CD4-positive, alpha-beta T cell (primary cell): ENCODE measurements at regions not wholly inside any gene's neighbourhood (a gene's known extent, or its start where the extent isn't known, plus 50 kb on each side); places are given as distances from the start of the nearest gene placed in this dataset.

ENCODE experiments used
- ATAC-seq: fragments of 200-7000 bp; cut with Tn5 transposase; one replicate; pipeline ENCODE4 v1.10.0; 2022; ENCODE audit warnings: mild to moderate bottlenecking; ENCODE audit not compliant: poor library complexity
- CTCF ChIA-PET: fragments of 350-600 bp; sonication (Branson Sonifier 250); formaldehyde crosslinking; loops from one replicate; lab custom pipeline; 2021; ENCODE audit warnings: antibody characterized with exemption, inconsistent platforms; lab: Charles Lee
- POLR2A ChIA-PET: fragments of 350-600 bp; sonication (Branson Sonifier 250); formaldehyde crosslinking; loops from one replicate; lab custom pipeline; 2021; ENCODE audit warnings: antibody characterized with exemption, inconsistent platforms; lab: Charles Lee
- DNase-seq, 14 experiments: peaks; one replicate each; pipeline ENCODE4 v3.0.0-alpha.2; 2013 to 2020; ENCODE audit warnings: mixed read lengths in 2 of 14
- H3K27ac ChIP-seq, 2 donors: one replicate each; pipeline versions ENCODE4 v1.5.1 to v1.7.0; 2013; ENCODE audit warnings: low read length in 2 of 2, low read depth in 1 of 2, mild to moderate bottlenecking in 1 of 2
- H3K27me3 ChIP-seq, 2 experiments: 1 replicate in 1 of 2; 2 replicates in 1 of 2; pipeline versions ENCODE4 v1.6.1 to v1.7.0; 2013; ENCODE audit warnings: low read length in 2 of 2, control low read depth in 1 of 2, mild to moderate bottlenecking in 1 of 2, moderate library complexity in 1 of 2; ENCODE audit not compliant: insufficient read depth in 2 of 2, control insufficient read depth in 1 of 2
- H3K36me3 ChIP-seq: one replicate; pipeline ENCODE4 v1.6.1; 2013; ENCODE audit warnings: low read length, control low read depth; ENCODE audit not compliant: insufficient read depth
- H3K4me1 ChIP-seq: one replicate; pipeline ENCODE4 v1.6.1; 2013; ENCODE audit warnings: low read length, control low read depth; ENCODE audit not compliant: insufficient read depth
- H3K4me3 ChIP-seq: one replicate; pipeline ENCODE4 v1.5.1; 2013; ENCODE audit warnings: mild to moderate bottlenecking, low read length, moderate library complexity
- H3K9me3 ChIP-seq, 2 experiments: 1 replicate in 1 of 2; 2 replicates in 1 of 2; pipeline versions ENCODE4 v1.6.1 to v1.7.0; 2013; ENCODE audit warnings: low read length in 2 of 2, mild to moderate bottlenecking in 2 of 2, control low read depth in 1 of 2, moderate library complexity in 1 of 2; ENCODE audit not compliant: control insufficient read depth in 1 of 2, insufficient read depth in 1 of 2
- H3K27ac Mint-ChIP-seq: one replicate; pipeline ENCODE4 v1.8.0; 2020; ENCODE audit warnings: mixed read lengths
- H3K27me3 Mint-ChIP-seq: one replicate; pipeline ENCODE4 v1.8.0; 2021; ENCODE audit warnings: mixed read lengths
- H3K36me3 Mint-ChIP-seq: one replicate; pipeline ENCODE4 v1.8.0; 2021; ENCODE audit warnings: low read depth, mixed read lengths
- H3K4me1 Mint-ChIP-seq: one replicate; pipeline ENCODE4 v1.8.0; 2021; ENCODE audit warnings: low read depth, mixed read lengths
- H3K4me3 Mint-ChIP-seq: one replicate; pipeline ENCODE4 v1.8.0; 2020; ENCODE audit warnings: mild to moderate bottlenecking, mixed read lengths
- H3K9me3 Mint-ChIP-seq: one replicate; pipeline ENCODE4 v1.8.0; 2020; ENCODE audit warnings: mixed read lengths
- intact Hi-C, 2 experiments: fragments of 100-400 bp; cut with DNase I in 1 of 2; cut with micrococcal nuclease in 1 of 2; formaldehyde crosslinking; loops; one replicate each; pipeline versions ENCODE4 v1.15.1 to v1.9.0; 2023 to 2025; cut with DNase I, micrococcal nuclease
- TF ChIP-seq, protein P1 (sequence below): fragments of 200-600 bp; IDR thresholded peaks from one replicate; pipeline ENCODE4 v1.8.0; 2022; ENCODE audit warnings: antibody characterized with exemption, mild to moderate bottlenecking

DNA sequence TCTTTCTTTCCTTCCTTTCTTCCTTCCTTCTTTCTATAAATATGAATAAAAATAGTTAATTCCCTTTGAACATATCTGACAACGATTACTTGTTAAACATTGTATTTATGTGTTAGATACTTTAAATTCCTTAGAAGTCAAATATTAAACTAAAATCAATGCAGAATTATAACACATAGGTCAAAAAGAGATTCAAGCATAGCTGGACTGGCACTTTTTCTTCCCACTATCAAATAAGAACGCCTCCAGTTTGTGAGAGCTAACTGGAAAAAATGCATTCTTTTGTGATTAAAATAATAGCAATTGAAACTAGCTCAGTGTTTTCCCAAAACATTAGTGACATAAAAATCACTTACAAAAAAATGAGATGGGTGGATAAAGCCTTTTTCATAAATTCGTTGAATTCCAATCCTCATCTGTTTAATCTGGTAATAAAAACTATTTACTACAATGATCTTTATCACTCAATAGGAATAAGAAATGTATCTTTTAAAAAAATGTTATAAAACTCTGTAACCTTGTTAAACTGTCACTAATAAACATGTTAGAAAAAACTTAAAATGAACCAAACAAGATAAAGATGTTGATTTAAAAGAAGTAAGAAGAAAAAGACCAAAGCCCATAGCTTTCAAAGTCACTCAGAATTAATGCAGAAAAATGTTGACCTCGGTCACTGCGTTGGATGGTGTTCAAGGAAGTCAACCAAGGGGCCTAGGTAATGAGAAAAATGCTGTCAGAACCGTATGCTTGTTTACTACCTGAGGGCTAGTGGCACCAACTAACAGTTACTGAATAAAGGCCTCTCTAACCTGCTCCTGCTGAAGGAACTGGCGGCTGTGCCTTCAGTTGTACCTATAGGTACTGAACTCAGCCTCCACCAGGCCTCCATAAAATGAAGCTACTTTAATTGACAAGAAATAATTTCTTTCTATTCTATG, 1039.5 kb upstream of the SLC10A2 start:
- CTCF ChIA-PET: no interaction called here
- H3K27me3 Mint-ChIP-seq: no peaks in the 10 kb centered on the region
- H3K27ac Mint-ChIP-seq: no peak overlapping the region
- H3K4me3 ChIP-seq: no peak overlapping the region
- H3K4me1 ChIP-seq: no peaks in the 10 kb centered on the region
- H3K36me3 Mint-ChIP-seq: no peaks in the 10 kb centered on the region
- POLR2A ChIA-PET: no interaction called here
- H3K27me3 ChIP-seq: no peaks in the 10 kb centered on the region
- no peak overlapping the region for H3K27ac ChIP-seq
- intact Hi-C loops: no loop called here
- H3K36me3 ChIP-seq: no peaks in the 10 kb centered on the region
- TF ChIP-seq, protein P1, sequence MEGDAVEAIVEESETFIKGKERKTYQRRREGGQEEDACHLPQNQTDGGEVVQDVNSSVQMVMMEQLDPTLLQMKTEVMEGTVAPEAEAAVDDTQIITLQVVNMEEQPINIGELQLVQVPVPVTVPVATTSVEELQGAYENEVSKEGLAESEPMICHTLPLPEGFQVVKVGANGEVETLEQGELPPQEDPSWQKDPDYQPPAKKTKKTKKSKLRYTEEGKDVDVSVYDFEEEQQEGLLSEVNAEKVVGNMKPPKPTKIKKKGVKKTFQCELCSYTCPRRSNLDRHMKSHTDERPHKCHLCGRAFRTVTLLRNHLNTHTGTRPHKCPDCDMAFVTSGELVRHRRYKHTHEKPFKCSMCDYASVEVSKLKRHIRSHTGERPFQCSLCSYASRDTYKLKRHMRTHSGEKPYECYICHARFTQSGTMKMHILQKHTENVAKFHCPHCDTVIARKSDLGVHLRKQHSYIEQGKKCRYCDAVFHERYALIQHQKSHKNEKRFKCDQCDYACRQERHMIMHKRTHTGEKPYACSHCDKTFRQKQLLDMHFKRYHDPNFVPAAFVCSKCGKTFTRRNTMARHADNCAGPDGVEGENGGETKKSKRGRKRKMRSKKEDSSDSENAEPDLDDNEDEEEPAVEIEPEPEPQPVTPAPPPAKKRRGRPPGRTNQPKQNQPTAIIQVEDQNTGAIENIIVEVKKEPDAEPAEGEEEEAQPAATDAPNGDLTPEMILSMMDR: no peak
- no peaks in the 10 kb centered on the region for H3K4me1 Mint-ChIP-seq
- H3K9me3 Mint-ChIP-seq: peaks cover 6% of the 10 kb centered on the region
- no peak for ATAC-seq
- DNase-seq: no peak
- H3K9me3 ChIP-seq: peaks cover 0 to 17% of the 10 kb centered on the region in 2 experiments
- H3K4me3 Mint-ChIP-seq: no peak overlapping the region

DNA sequence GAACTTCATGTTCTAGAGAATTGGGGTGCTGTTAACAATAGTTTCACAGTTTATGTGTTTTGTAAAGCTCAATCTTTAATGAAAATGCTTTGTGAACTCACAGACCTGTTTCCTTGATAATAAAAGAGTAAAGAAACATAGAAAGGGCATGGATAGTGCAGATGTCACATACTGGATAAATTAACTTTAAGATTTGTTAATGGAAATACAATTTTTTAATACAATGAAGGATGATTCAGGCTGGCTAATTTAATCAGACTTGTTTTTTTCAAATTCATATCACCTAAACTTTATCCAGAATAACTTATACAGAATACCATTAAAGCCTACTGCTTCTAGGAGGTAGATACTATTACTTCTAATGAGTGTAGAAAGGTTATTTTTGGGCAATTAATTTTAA, 1033.5 kb upstream of the SLC10A2 start:
- no peak overlapping the region for H3K27ac Mint-ChIP-seq
- intact Hi-C loops: no loop called here
- ChIA-PET CTCF (no interaction called here), POLR2A (no interaction called here)
- H3K4me1 Mint-ChIP-seq: no peaks in the 10 kb centered on the region
- H3K27me3 Mint-ChIP-seq: no peaks in the 10 kb centered on the region
- Histone ChIP-seq H3K9me3 (peaks cover 0 to 14% of the 10 kb centered on the region in 2 experiments), H3K27me3 (no peaks in the 10 kb centered on the region), H3K4me1 (no peaks in the 10 kb centered on the region), H3K36me3 (no peaks in the 10 kb centered on the region), H3K27ac (no peak overlapping the region), H3K4me3 (no peak overlapping the region)
- no peaks in the 10 kb centered on the region for H3K36me3 Mint-ChIP-seq
- H3K9me3 Mint-ChIP-seq: peaks cover 10% of the 10 kb centered on the region
- ATAC-seq (no peak), DNase-seq (no peak)
- no peak overlapping the region for H3K4me3 Mint-ChIP-seq
- TF ChIP-seq, protein P1: no peak

DNA sequence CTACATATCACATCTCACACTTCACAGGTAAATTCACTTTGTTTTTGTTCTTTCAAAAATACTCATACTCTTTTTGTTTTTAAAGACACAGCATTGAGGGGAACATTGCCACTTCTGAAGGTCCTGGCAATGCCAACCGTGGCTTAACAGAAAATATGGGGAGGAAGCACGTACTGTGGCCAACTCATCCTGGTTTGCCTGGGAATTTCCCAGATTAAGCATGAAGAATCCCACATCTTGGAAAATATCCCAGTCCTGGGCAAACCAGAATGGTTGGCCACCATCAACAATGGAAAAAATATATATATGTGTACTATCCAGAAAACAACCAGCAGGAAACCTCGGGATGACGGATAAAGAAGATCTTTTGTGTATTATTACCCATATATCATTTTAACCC, 1032.2 kb upstream of the SLC10A2 start:
- peaks cover 0 to 10% of the 10 kb centered on the region in 2 experiments for H3K9me3 ChIP-seq
- H3K9me3 Mint-ChIP-seq: peaks cover 7% of the 10 kb centered on the region
- DNase-seq: no peak
- H3K27me3 ChIP-seq: no peaks in the 10 kb centered on the region
- TF ChIP-seq, protein P1: no peak
- no peak overlapping the region for H3K4me3 ChIP-seq
- ATAC-seq: no peak
- ChIA-PET POLR2A (no interaction called here), CTCF (no interaction called here)
- no peaks in the 10 kb centered on the region for H3K4me1 ChIP-seq
- no peak overlapping the region for H3K27ac ChIP-seq
- no peaks in the 10 kb centered on the region for H3K27me3 Mint-ChIP-seq
- H3K27ac Mint-ChIP-seq: no peak overlapping the region
- H3K4me1 Mint-ChIP-seq: no peaks in the 10 kb centered on the region
- no peaks in the 10 kb centered on the region for H3K36me3 ChIP-seq
- H3K36me3 Mint-ChIP-seq: no peaks in the 10 kb centered on the region
- H3K4me3 Mint-ChIP-seq: no peak overlapping the region
- intact Hi-C loops: no loop called here
